Effector CD4-positive, alpha-beta T cell (primary cell): ENCODE measurements at regions not wholly inside any gene's neighbourhood (a gene's known extent, or its start where the extent isn't known, plus 50 kb on each side); places are given as distances from the start of the nearest gene placed in this dataset.
"Not testable (repeated sequence)": the region's sequence is repeated elsewhere in the genome, so short reads cannot be mapped to it uniquely, and the experiment has no call there.

Source experiments
- DNase-seq: peaks from one replicate; pipeline ENCODE4 v3.0.0-alpha.2; 2020

- DNase-seq = no peak
These were observed 639.7 kb downstream of the LMO4 start for GRCh38 chr1:87968197-87968955.

GRCh38 chr1:87969040-87969439 lies 640.4 kb downstream of the LMO4 start:
- no peak for DNase-seq

- no peak for DNase-seq
These were observed 644.1 kb downstream of the LMO4 start for GRCh38 chr1:87972811-87973210.

DNA sequence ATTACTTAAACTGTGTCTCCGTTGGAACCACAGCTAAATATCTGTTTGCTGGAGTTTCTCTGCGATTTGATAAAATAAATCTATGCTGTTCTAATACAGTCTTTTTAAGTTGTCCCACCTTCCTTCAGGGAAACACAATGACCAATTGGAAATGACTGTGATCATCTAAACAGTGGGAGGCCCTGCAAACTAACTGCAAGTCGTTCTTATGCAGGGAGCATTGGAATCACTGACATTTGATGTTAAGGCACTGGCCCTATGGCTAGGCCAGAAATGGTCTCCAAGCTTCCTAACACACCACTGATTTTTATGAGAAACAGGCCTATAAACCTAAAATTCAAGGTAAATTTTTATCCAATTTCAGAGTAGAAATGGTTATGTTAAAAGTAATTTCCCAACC lies 645.2 kb downstream of the LMO4 start:
- DNase-seq = no peak

GRCh38 chr1:87976316-87976715 lies 647.6 kb downstream of the LMO4 start:
- DNase-seq = no peak

DNA sequence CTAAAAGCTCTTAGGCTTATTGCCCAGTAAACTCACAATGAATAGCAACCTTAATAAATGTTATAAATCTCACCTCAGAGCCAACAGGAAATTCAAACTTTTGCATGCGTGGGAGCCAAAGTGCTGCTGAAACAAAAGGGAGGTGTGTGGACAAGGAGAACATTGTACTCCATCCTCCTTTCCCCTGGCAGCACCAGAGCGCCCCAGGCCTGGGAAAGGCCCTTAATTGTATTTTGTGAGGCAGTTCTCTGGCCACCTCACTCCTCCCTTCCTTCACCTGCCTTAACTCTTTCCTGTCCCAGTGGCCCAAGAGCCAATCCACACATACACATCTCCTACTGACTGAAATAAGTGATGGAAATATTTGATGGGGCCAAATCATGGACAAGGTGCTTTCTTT lies 648.5 kb downstream of the LMO4 start:
- DNase-seq = no peak

- no peak for DNase-seq
These were observed 650.4 kb downstream of the LMO4 start for GRCh38 chr1:87979079-87979478.

- DNase-seq = no peak
These were observed 651.8 kb downstream of the LMO4 start for GRCh38 chr1:87980494-87980893.

- DNase-seq = no peak
These were observed 652.7 kb downstream of the LMO4 start for GRCh38 chr1:87981386-87981785.

DNA sequence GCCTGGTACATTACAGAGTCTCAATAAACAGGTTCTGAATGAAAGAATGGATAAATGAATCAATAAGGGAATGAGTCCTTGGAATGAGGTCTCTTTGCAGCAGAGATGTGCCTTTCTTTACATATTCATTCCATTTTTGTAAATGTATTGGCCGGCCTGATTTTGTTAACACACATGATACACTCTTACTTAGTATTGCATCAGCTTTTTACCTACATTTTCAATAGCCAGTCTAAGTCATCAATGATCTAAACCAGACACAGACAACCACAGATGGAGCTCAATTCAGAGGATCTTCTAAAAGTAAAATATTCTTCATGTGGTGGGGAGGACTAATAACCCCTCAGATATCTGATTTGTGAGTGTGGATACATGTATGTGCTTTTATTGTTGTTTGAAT lies 653.1 kb downstream of the LMO4 start:
- no peak for DNase-seq

DNA sequence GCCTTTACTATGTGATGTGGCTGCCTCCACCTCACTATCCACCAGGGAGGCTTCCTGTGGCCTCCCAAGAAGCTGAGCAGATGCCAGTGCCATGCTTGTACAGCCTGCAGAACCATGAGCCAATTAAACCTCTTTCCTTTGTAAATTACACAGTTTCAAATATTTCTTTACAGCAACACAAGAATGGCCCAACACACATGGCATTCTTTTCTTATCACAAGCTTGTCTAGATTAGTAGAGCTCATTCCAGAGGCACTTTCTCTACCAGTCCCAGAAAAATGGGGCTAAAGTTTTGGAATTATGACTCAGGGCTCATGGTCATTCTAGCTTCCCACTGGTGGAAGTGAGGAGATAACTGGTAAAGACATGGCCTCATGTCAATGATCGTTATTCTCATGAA lies 655.2 kb downstream of the LMO4 start:
- DNase-seq = no peak

DNA sequence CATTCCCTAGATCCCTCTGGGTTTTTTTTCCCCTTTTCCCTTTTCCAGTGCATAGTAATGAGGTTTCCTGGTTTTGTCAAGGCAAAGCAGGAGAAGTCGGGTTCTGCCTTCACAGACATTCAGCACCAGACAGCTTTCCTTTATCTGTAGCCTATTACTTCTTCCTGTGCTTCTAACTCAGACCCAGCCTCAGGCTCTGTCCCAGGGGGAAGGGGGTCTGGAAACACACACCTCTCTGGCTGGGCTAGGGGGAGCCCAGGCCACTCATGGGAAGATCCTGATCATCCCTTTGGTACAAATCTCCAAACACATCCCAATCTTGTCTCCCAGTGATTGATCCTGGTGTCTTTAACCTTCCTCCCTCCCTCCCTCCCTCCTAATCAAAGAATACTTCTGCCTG lies 656.4 kb downstream of the LMO4 start:
- no peak for DNase-seq

GRCh38 chr1:87986130-87986866 lies 657.6 kb downstream of the LMO4 start:
- no peak for DNase-seq

GRCh38 chr1:87989346-87989745 lies 660.7 kb downstream of the LMO4 start:
- no peak for DNase-seq

- not testable (repeated sequence) for DNase-seq
These were observed 663.9 kb downstream of the LMO4 start for GRCh38 chr1:87992536-87992935.

DNA sequence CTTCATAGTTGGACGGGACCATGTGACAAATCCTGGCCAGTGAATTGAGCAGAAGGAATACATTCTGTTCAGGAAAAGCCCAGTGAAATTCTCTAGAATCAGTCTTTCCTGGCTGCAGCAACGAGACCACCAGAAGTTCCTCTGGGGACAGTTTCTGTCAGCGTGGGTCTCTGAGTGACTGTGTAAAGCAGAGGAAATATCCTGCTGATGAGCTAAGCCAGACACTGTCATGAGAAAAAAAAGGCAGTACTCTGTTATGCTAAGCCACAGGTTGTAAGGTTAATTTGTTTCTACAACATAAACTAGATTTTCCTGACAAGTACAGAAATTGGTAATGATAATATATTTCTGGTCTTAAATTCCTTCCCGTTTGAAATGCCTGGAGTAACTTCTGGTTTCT lies 664.4 kb downstream of the LMO4 start:
- no peak for DNase-seq

- no peak for DNase-seq
These were observed 671.2 kb downstream of the LMO4 start for GRCh38 chr1:87999852-88000251.

GRCh38 chr1:88001460-88001859 lies 672.8 kb downstream of the LMO4 start:
- no peak for DNase-seq

- no peak for DNase-seq
These were observed 674.6 kb downstream of the LMO4 start for GRCh38 chr1:88003255-88003654.

- no peak for DNase-seq
These were observed 674.2 kb upstream of the PKN2 start for GRCh38 chr1:88009916-88010315.

GRCh38 chr1:88013485-88013884 lies 670.6 kb upstream of the PKN2 start:
- DNase-seq = no peak

DNA sequence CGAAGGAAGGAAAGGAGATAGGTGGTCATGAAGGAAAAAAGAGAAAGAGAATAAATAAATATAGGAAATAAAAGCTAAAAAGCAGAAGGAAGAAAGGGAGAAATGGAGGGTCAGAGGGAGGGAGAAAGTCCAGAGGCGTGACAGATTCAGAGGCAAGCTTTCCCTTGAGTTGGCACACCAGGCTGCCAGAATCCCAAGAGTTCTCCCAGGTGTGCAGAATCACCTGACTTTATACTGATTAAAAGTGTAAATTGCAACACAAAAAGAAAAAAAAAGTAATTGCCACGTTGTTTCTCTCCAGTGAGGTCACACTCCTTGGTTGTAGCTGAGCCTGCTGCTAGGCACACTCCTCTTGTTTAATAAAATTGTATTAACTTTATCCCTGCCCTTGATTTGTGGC lies 669.9 kb upstream of the PKN2 start:
- no peak for DNase-seq

- DNase-seq = no peak
These were observed 667.1 kb upstream of the PKN2 start for GRCh38 chr1:88016947-88017346.

- no peak for DNase-seq
These were observed 662.5 kb upstream of the PKN2 start for GRCh38 chr1:88021529-88021928.

GRCh38 chr1:88022516-88022915 lies 661.6 kb upstream of the PKN2 start:
- DNase-seq = no peak
